HEK293T (cell line): ENCODE measurements at regions not wholly inside any gene's neighbourhood (a gene's known extent, or its start where the extent isn't known, plus 50 kb on each side); places are given as distances from the start of the nearest gene placed in this dataset.

Source experiments
- NFRKB ChIP-seq: fragments of 450-650 bp; IDR thresholded peaks from 2 replicates; pipeline ENCODE4 v1.6.1; 2016; ENCODE audit warnings: mild to moderate bottlenecking, moderate library complexity
- SUZ12 ChIP-seq: fragments of 450-650 bp; IDR thresholded peaks from 2 replicates; pipeline ENCODE4 v1.6.1; 2016; ENCODE audit warnings: mild to moderate bottlenecking
- TARDBP ChIP-seq: fragments of 450-650 bp; IDR thresholded peaks from 2 replicates; pipeline ENCODE4 v1.6.1; 2016

GRCh38 chr17:77637818-77638575 is 320.5 kb upstream of the TNRC6C start:
- TF ChIP-seq TARDBP (no peak), NFRKB (no peak), SUZ12 (no peak)
